HG03520 (cell line): ENCODE measurements at regions not wholly inside any gene's neighbourhood (a gene's known extent, or its start where the extent isn't known, plus 50 kb on each side); places are given as distances from the start of the nearest gene placed in this dataset.

Experiments used
- ATAC-seq: cut with Tn5 transposase; IDR thresholded peaks from one replicate; pipeline ENCODE4 v1.9.1; 2021; ENCODE audit warnings: mild to moderate bottlenecking, moderate library complexity; ENCODE audit not compliant: unreplicated experiment

GRCh38 chr18:56096861-56097260 lies 508.9 kb upstream of the TCF4 start:
- no peak for ATAC-seq

- ATAC-seq, result no peak
Measured at GRCh38 chr18:56089612-56090258, 501.7 kb upstream of the TCF4 start.

DNA sequence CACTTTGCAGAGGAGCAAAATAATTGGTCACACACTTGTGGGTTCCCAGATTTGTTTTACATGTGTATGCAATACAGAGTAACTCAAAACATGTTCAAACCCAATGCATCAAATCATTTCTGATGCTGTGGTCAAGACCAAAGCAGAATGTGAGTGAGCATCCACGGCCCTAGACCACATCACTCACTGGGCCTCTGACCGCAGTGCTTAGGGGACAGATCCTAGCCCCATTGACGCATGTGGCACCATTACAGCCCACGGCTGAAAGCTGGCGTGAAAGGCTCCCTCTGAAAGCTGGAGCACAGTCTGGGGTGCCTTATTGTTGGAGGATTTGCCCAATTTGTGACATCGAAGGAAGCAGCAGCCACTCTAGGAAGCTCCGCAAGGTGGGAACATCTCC lies 498.8 kb upstream of the TCF4 start:
- no peak for ATAC-seq

DNA sequence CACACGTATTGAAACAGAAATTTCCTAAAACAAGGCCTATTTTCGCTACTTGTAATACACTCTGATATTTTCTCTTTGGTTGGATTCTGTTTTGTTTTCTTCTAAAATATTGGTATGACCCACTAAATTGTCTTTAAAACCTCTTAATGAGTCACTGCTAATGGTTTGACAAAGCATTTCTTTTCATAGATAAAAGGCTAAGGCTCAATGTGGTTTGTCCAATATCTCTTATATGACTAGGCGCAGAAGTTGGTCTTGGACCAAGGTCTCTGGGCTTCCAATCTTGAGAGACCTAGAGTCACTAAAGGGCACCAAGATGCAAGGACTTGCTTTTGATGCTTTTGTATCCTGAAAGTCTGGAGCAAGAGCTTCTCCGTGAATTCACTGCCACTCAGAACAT lies 498.2 kb upstream of the TCF4 start:
- ATAC-seq, result no peak

DNA sequence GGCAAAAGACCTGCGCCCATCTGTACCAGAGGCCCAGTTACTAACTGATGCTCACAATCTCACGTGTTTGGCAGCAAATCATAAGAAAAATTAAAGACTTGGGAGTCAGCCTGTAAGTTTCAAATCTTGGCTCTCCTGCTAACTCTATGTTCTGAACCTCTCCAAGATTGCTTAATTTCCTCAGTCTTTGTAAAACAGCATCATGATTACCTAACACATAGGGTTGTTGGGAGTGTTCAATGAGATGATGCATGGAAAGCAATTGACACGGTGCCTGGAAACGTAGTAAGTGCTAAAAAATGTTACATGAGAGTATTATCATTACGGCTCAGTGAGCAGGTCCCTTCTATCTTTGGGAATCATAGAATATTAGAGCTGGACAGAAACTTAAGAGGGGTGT lies 497.6 kb upstream of the TCF4 start:
- ATAC-seq, result no peak

DNA sequence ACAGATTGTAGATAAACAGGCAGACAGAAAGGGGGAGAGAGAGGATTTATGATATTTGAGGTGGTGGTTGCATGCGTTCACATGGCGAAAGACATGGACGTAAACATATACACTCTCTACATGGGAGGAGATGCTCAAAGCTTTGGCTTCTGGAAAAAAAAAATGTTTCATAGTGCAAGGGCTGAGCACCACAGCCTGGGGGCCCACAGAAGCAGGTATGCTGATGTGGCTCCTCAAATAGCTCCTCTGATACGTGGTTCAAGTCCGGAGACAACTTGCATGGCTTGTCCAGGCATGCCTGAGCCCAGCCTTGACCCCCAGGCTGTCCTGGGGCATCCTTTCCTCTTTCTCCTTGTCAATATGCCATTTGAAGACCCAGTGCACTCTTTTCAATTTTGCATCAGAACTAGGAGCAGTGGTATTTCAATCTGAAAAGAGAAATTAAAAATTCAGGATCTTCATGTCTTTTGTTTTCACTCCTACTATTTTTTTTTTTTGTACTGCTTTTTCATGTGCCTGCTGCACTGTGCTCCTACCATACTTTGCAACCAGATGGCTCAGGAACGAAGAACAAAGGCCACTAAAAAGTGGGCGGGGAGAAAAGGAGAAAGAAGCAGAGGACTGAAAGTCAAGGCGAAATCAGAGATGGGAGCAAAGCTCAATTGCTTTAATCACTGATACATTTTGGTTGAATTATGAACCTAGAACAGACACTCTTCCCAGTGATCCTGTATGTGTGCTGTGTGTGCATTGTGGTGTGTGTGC lies 495.7 kb upstream of the TCF4 start:
- ATAC-seq, result no peak

DNA sequence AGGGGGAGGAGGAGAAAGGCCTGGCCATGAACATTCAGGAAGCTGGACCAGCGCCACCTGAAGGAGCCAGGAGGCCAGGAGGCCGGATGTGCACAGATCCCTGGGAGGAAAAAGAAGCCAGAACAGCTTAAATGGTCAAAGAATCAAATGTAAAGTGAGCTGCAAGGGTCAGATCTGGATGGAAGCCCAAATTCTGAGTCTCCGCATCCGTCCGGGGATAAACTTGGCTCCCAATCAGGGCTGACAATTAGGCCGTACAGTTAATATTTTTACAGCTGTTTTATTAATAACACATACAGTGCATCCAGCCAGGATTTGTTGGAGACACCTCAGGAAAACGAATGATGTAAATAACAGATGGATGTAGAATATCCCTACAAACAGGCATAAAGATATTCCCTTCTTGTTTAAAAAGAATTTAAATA lies 495.1 kb upstream of the TCF4 start:
- ATAC-seq, result no peak

DNA sequence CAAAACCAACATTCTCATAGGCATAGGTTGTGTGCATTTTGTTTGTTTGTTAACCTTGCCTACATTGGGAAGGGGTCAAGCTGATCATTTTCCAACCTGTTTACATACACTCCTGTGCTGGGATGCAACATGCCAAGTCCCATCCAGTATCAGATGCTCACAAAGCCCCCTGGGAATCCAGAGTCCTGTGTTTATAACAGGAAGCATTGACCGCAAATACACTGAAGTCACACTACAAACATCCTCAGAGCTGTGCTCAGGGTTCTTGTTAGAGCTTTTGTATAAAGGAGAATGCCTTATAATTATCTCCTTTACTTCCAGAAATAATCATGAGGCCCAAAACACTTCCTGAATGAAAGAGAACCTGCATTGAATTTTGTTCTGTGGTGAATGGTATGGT lies 488.7 kb upstream of the TCF4 start:
- ATAC-seq, result no peak

DNA sequence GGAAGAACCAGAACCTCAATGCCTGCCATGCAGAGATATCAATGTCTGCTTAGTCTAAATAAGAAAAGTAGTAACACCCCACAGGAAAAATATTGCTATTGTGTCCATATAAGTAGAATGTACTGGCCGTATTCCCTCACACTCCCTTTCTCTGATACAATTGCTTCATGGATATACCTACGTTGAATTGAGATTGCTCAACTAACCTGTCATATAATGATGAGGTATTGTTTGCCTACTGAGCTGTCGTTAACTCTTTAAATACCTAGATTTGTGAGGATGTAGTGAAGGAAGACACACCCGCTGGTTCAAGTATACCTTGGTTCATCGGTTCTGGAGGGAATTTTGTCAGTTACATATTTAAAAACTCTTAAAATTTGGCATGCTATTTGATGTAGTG lies 480.7 kb upstream of the TCF4 start:
- no peak for ATAC-seq

GRCh38 chr18:56067969-56068671 lies 480.1 kb upstream of the TCF4 start:
- ATAC-seq, result no peak

DNA sequence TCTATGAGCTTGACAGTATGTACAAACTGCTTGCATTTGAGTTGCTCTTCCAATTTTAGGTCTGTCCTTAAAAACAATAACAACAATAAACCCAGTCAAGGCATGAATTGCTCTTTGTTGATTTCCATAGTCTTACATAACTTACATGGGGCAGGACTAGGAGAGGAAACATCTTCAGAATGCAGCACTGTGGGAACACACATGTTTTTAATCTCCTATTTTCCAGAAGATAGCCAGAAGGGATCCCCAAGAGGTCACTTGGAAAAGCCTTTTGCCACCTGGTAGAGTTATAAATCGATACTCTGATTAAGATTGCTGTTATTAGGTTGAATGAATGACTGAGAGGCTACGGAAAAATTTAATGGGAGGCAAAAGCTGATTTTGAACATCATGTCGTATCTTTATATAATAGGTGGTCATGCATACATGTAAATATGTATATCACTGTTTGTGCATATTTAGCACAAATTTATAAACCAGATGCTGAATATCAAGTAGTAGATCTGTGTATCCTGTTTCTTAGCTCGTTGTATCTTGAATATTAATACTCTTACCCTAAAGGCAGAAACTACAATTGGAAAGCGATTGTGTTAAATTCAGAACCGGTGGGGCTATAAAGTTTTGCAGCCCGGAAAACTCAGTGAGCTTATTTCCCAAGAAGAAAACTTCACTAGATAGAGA lies 479.4 kb upstream of the TCF4 start:
- ATAC-seq, result no peak

GRCh38 chr18:56066524-56067213 lies 478.7 kb upstream of the TCF4 start:
- no peak for ATAC-seq

GRCh38 chr18:56065086-56065485 lies 477.1 kb upstream of the TCF4 start:
- no peak for ATAC-seq

DNA sequence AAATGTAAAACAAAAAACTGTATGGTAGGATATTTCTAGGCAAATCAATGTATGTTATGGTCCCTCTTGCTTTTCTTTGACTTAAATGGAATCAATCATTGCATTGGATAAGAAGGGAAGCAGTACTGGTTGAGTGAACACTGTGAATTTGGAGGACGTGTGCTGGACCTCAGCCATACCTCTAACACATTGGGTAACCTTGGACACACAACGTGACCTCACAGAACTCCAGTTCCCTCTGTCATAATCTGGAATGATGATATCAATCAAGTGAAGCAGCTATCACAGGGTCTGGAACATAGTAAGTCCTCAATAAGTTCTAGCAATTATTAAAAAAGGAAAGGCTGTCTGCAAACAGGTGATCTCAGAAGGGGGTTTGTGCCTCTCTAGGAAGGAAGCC lies 474.9 kb upstream of the TCF4 start:
- no peak for ATAC-seq

GRCh38 chr18:56060967-56061541 lies 473.1 kb upstream of the TCF4 start:
- no peak for ATAC-seq

DNA sequence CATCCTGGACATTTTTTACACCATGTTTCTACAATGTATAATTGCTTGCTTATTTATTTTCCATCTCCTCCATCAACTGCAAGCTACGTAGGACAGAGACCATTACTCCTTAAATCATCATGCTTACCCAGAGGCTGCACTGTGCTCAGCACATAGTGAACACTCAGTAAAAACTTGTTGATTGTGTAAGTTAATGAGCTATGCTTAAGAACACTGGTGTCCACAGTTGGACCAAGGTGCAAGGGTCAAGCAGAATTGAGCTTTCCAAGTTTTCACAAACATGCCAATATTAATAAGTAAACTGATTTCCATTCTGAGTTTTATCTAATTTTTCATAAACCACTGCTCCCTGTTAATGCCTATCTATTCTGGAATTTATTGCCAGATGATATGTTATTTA lies 464.2 kb upstream of the TCF4 start:
- ATAC-seq, result no peak

- ATAC-seq, result no peak
Measured at GRCh38 chr18:56044239-56044638, 456.2 kb upstream of the TCF4 start.

DNA sequence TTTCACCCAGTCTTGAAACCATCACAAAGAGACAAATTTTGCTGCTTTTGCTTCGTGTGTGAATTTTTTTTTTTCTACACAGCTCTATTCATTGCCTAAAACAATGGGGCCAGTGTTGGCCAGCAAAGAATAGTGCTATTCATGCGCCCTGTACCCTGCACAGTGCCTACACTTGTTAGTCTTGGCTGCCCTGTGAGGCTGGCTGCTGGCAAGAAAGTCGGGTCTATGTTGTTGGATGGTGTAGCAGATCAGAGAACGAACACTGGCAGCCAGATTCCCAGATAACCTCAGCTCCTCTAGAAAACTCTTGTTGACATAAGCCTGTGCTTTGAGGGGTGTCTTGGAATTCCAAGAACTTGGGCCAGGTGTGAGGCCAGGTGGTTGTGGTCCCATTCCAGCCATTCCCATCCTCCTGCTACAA lies 455.7 kb upstream of the TCF4 start:
- ATAC-seq, result no peak

DNA sequence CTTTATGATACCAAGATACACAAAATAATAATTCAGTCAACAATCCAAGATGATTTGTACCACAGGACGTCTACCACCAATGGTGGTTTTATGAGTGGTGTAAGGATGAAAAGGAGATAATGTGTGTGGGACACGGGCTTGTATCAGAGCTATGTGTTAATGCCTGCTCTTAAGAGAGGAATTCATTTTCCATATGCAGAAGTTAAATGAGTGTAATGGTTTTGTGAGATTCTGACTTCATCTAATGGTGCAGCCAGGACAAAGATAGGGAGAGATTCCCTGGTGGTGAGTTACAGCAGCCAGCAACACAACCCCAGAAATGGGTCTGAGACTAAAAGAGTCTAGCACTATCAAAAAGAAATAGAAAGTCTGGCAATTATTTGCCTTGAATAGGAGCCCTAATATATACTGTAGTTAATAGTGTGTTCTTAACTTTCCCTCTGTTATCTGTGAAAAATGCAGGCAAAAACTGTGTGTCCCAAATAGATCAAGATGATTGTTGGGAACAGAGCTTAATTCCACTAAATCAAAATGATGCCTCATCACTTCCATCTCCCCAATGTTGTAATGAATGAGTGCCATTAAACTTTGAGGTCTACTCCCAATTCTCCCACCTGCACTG lies 455.0 kb upstream of the TCF4 start:
- no peak for ATAC-seq
